Heart left ventricle (tissue), 13 donors: ENCODE measurements at regions not wholly inside any gene's neighbourhood (a gene's known extent, or its start where the extent isn't known, plus 50 kb on each side); places are given as distances from the start of the nearest gene placed in this dataset.

Experiments used
- CTCF ChIP-seq, 12 donors: fragments of 200-600 bp; sonication (generic) in 4 of 12; IDR thresholded peaks; one replicate each; pipeline versions ENCODE4 v1.5.0 to v1.8.0; 2018 to 2022; ENCODE audit warnings: antibody characterized with exemption in 12 of 12, mild to moderate bottlenecking in 5 of 12
- POLR2A ChIP-seq, 2 donors: fragments of 450-650 bp; IDR thresholded peaks; one replicate each; pipeline ENCODE4 v1.6.1; 2017; ENCODE audit warnings: antibody characterized with exemption in 2 of 2, mild to moderate bottlenecking in 2 of 2, moderate library complexity in 2 of 2
- donor health status: ischemic (EF 13 %, LVEDD 7.1; RV severe dilation, severe dysfunction).
- donor health status: DM: no; HTN: yes; CAD: no.
- donor health status: DM: no; HTN: no; CAD: no.
- donor health status: ischemic (EF 25% LVEDD 6.9; RV normal size, moderate dysfunction).
- donor health status: ischemic (EF 25% LVEDD 5.7; RV mildly dilated, moderate dysfunction).
- donor health status: ischemic (EF 35%, LVEDD 5.7; RV mildly dilated, moderate dysfunction).
- donor health status: nonischemic (EF 11% LVEDD 7.7; RV severe dilation, severe dysfunction).
- donor health status: DM: yes; HTN: yes; CAD: no.
- donor health status: PGD.
- donor health status: ischemic (EF 29% LVEDD 5.4; RV normal size, mild dysfunction).
- donor health status: nonischemic (EF 23%, LVEDD 6.1; RV moderate dilation, normal function).

- TF ChIP-seq CTCF (IDR thresholded peaks at IDR 0.05) = no peak
- TF ChIP-seq POLR2A (IDR thresholded peaks at IDR 0.05) = no peak
Measured at GRCh38 chr5:109994135-109994534, 304.4 kb downstream of the MAN2A1 start.
